Nucleus accumbens (tissue), 56 donors: ENCODE measurements at regions not wholly inside any gene's neighbourhood (a gene's known extent, or its start where the extent isn't known, plus 50 kb on each side); places are given as distances from the start of the nearest gene placed in this dataset.

Experiments used
- DNase-seq, 56 donors: peaks; one replicate each; lab custom pipeline; 2025; lab: John Stamatoyannopoulos, UW

DNA sequence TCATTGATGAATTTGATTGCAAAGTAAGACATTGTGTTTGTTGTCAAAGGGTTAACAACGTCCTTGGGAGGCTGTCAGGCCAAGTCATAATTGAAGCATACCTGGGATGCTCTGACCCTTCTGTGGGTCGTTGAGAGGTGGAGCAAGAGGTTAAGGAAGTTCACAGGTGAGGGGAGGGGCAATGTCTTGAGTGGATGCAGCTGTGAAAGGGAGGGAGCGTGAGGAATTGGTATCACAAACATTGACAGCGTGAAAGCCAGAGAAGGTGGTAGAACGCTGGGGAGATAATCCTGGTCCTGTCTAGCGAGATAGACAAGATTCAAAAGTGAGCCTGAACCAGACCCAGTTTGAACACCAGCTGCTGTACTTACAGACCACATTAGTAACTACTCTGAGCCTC, 79.4 kb downstream of the HES1 start:
- DNase-seq: no peak

DNA sequence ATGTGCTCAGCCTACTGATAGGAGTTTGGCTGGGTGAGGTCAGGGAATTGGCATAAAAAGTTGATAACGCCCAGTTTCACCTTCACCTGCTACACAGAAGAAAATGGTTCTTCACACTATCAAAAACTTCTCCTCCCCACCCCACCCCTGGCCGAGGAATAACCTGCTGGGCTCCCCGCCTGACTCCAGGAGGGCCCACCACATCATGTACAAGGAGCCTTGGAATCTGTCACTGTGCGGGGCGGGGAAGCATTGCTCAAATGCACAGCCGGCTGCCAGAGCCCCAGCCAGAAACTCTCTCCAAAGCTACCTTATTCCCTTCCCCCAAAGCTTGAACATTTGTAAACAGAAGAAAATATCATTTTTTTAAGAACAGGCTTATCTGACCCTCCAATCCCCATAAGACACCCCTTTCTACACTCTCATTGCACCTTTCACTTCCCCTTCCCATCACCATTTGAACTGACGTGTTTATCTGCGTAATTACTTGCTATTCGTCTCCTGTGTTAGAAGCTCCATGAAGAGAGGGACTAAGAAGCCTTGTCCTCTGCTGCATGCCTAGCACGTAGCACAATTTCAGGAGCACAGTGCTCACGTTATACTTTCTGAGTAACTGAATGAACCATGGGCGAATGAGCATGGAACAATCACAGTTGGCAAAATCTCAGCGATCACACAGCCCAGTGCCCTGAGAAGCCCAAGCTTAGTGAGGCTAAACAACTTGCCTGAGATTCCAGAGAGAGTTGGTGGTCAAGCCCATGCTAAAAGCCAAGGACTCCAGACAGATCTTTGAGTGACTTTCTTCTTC, 82.9 kb downstream of the HES1 start:
- no peak for DNase-seq

DNA sequence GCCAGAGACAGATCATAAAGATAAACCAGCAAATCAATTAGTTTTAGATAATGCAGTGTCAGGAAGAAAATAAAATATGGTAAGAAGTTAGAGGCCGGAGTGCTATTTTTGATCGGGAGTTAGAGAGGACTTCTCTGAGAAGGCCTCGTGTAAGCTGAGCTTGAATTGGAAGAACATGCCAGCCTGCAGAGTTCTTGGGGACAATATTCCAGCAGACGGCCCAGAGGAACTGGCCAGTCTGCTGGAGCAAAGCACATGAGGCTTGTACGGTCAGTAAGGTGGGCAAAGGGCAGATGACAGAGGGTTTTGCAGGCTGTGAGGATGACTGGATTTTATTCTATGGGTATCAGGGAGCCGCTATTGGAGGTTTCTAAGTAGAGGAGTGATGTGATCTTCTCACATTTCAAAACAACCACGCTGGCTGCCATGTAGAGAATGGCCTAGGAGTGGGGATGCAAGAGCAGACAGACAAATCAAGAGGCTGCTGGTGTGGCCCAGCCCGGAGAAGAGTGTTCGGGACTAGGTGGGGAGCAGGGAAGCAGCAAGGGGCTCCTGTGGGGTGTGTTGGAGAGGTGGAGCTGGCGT, 84.0 kb downstream of the HES1 start:
- DNase-seq: no peak

DNA sequence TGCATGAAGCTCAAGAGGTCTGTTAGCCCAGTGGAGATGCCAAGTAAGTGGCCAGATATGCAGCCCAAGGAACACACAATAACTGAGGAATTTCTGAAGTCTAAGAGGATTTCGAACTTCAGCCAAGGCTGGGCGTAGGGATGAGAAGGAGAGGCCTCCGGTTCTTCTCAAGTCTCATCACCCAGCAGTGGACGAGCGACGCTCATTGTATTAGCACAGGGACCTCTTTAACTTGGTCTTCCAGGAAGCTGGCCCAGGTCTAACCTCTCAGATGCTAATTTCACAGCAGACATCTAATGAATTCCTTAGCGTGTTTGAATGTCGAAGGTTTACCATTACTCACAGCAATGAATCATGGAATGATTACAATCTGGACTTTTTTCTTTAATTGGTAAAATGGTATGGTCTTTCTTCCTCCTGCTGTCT, 85.0 kb downstream of the HES1 start:
- no peak for DNase-seq

DNA sequence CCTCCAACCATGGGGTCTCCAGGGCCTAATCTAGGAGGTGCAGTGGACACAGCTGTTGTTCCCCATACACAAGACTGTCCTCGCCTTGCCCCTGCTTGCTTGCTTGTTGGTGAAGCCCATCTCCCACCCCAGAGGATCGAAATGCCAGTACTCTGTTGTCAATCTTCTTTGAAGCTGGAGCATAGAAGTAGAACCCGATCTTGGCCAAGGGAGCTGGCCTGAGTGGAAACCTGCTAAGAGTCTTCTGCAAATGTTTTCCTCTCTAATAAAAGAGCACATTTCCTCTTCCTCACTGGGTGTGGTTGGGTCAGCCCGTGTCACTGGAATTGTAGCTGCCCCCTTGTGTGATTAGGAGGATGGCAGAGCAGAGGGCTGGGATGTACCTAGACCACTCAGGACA, 85.4 kb downstream of the HES1 start:
- no peak for DNase-seq

DNA sequence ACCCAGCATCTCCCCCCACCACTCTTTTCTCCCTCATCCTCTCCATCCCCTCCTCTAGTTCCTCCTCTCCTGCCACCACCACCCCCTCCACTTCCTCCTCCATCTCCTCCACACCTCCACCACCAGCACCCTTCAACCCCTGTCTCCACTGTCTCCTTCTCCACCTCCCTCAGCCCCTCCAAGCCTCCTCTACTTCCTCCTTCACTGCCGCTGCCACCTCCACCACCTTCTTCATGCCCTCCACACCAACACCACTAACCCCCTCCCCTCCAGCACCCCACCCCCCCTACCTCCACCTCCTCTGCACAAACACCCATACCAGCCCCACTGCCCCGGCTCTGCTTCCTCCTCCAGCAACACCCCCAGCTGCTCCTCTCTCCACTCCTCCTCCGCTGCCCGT, 88.0 kb downstream of the HES1 start:
- no peak for DNase-seq

DNA sequence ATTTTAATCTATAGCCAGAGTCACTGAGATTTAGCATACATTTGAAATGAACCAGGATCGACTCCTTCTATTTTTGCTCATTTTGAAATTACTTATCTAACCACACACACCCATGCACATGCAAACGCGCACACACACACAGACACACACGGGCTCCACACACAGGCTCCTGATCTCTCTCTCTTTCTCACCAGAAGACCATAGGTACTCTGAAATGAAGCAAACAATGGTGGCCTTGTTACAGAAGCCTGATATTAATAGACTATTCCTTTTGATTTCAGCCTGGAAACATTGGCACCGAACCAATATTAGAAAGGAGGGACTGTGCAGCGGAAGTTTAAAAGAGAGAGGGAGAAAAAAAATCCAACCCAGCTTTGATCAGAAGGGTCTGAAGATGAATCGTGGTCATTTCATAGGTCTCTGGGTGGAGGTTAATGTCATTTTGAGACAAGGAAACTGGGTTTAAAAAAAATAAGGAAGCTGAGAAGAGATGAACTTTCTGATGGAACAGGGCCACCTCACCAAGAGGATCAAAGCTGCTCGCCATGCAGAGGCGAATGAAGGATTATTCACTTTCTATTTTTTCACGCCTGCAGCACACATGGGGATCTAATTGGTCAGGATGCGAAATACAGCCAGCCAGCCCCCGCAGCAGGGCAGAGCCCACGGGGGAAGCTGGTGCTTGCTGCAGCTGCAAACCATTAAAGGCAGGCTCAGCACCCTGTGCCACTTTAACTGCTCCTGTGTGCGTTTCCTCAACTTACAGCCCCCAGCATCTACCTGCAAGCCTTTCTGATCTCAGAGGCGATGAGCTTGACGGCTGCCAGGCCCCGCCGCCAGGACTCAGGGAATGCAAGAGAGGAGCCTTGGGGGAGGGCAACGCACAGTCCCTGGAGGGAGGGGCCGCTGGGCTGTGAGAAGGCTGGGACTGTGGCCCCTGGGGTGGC, 88.8 kb downstream of the HES1 start:
- DNase-seq: no peak

DNA sequence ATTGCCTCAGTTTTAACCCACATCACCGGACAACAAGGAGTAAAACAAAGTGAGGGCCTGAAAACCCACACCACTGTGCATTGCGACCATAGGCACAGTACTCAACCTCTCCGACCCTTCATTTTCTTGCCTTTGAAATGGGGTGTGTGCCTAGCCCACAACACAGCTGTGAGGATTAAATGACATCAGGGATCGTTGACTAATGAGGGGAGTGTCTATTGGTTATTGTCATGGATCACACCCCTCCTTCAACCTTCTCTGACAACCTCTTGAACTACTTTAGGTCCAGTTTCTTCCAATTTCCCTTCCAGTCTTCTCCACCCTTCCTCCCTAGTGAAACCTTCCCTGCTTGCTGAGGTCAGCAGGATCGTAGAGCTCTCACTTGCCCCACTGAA, 89.5 kb downstream of the HES1 start:
- no peak for DNase-seq

DNA sequence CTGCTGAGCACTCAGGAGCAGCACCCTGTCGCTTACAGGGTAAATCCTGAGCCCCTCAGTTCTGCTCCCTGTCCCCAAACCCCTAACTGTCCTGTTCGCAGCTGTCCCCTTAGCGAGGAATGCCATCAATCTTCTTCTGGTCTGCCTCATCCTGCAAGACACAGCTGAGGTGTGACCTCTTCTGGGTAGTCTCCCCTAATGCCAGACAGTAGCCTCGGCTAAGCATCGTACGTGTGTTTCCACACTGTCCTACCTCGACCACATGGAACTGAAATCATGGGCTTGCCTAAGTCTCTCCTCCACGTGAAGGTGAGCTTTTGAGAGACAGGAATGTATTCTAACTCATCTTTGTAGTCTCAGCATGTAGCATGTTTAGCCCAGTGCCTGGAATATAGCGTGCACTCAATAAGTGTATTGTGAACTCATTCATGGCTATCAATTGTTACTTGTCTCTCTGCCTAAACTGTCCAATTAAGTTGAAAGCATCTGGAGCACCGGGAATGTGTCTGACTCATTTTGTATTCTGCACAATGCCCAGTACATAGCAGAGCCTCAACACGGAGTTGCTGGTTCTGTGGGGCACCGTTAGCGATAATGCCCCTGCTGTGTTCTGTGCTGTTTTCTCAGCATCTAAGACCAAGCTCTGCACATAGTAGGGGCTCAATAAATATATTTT, 90.2 kb downstream of the HES1 start:
- peak in 1 of 56 donors; percentile 14 for DNase-seq

DNA sequence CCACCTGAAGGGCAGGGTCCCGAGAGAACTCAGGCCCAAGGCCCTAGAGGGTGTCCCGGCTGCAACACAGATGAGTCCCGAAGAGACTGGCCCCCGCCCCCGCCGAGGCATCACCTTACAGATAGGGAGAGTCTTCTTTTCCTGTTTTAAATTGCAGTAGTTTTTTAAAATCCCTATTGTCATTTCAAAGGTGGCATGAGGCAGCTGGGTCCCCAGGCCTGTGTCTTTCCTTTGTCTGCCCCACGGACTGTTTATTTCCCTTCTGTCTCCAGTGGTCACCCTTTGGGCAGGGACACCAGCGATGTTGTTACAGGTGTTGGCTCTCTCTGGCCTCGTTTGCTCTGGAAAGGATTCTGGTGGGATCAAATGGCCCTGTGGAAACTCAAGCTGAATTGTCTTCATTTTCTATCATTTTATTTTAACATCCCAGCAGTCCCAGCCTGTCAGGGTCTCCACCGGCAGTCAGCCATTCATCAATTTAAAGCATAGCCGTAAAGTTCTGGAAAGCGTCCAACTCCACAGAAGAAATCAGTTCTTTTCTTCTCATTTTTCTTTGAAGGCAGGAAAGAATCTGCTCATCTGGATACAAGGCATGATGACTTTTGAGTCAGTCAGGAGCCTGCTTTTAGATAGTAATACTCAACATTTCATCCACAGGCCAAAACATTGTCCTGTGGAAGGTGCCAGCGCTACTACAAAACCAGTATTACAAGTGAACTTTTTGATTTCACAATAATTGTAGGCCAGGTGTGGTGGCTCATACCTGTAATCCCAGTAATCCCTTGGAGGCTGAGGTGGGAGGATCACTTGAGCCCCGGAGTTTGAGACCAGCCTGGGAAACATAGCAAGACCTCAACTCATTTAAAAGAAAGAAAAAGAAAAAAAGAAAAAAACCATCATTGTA, 96.2 kb downstream of the HES1 start:
- DNase-seq: no peak

DNA sequence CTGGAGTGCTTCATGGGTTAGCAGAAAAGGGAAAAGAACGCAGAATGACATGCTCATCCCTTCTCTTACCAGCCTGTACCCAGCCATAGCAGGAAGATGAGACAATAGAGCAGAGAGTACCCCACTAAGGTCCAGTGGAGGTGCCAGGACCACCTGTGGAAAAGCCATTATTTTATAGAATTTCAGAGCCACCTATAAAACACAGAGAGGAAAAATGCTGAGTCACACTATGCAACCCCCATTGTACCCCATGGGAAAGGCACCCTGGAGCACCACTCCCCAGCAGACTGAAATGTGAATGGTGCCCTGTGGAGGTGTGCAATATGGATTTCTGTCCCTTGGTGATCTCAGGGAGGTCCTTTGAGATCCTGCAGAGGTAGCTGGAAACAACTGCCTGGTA, 97.2 kb downstream of the HES1 start:
- DNase-seq: no peak

DNA sequence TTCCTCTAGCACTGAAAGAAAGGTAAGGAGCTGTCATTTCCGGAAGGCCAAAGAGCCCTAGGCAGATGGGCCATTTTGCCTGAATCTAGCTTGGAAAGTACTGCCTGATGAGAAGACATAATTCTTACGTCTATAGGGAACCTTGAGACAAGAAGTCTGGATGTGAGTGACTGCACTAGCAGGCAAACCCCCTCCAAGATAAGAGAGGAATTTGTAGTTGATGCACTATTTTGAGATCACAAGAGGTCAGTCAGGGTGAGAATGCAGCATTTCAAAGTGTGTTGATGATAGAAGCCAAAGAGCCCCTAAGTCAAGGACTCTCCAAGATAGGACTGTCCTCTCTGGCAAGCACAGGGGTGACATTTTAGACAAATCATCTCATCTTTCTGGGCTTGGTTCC, 99.2 kb downstream of the HES1 start:
- no peak for DNase-seq

DNA sequence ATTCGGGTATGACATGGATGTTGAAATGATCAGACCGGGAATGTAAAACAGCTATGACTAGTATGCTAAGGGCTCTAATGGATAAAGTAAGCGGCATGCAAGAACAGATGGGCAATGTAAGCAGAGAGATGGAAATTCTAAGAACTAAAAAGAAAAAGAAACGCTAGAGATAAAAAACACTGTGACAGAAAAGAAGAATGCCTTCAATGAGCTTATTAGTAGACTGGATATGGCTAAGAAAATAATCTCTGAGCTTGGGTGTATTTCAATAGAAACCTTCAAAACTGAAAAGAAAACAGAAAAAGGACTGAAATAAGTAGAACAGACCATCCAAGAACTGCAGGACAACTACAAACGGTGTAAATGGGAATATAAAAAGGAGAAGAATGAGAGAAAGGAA, 101.2 kb downstream of the HES1 start:
- DNase-seq: no peak

DNA sequence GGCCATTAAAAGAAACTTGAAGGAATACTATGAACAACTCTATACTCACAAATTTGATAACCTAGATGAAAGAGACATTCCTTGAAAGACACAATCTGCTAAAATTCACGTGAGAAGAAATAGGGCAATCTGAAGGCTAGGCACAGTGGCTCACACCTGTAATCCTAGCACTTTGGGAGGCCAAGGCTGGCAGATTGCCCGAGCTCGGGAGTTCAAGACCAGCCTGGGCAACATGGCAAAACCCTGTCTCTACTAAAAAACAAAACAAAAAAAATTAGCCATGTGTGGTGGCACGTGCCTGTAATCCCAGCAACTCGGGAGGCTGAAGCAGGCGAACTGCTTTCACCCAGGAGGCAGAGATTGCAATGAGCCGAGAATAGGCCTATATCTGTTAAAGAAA, 104.8 kb downstream of the HES1 start:
- no peak for DNase-seq

DNA sequence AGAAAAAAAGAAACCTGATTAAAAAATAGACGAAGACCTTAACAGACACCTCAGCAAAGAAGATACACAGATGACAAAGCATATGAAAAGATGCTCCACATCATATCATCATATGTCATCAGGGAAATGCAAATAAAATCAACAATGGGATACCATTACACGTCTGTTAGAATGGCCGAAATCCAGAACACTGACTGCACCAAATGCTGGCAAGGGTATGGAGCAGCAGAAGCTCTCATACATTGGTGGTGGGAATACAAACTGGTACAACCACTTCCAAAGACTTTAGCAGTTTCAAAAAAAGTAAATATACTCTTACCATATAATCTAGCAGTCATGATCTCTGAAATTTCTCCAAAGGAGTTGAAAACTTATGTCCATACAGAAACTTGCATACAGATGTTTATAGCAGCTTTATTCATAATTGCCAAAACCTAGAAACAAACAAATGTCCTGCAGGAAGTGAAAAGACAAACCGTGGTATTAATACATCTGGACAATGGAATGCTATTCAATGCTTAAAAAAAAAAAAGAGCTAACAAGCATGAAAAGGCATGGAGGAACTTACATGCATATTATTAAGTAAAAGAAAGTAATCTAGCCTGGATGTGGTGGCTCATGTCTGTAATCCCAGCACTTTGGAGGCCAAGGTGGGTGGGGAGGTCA, 107.4 kb downstream of the HES1 start:
- DNase-seq: no peak

DNA sequence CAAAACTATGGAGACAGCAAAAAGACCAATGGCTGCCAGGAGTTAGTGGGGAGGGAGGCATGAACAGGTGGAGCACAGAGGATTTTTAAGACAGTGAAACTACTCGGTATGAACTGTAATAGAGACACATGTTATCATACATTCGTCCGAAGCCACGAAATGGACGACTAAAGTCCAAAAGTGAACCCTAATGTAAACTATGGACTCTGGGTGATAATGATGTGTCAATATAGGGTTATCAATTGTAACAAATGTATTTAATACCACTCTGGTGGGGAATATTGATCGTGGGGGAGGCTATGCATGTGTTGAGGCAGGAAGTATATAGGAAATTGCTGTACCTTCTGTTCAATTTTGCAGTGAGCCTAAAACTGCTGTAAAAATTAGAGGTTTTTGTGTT, 107.0 kb downstream of the CPN2 start:
- no peak for DNase-seq

DNA sequence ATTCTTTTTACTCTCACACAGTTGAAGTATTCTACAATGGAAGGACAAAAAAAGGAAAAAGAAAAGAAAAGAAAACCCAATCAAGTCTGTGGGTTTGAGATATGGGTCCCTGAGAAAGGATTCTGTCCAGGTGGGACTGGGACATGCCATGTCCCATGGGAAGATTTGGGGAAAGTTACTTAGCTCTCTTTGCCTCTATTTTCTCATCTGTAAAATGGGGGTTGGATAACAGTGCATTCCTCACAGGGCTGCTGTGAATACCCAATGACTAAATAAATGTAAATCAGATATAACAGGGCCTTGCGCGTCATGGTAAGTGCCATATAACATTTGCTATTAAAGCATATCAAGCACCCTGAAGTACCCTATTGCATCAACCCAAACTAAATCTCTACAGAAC, 105.7 kb downstream of the CPN2 start:
- no peak for DNase-seq

DNA sequence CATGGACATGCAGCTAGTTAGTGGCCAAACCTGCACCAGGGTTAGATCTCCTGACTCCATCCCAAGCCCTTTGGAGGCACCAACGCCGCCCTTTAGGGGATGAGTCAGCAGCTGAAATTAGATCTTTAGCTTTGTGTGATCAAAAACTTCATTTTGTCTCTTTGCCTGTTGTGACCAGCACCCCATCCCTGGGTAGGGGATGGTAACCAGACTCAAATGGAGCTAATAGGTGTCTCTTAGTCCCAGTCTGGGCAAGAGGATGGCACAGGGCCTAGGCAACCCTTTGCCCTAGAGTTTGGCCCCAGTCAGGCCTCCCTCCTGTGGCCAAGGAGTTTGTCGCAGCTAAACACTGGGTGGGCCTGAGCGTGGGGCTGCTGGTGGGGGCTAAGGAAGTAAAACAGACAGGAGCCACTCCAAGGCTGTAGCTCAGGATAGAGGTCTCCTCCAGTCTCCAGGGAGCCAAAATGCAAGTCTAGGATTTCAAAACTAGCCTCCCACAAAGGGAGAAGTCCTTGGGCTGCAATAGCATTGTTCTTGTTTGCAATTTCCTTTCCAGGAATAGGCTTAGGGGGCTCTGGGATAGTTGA, 105.1 kb downstream of the CPN2 start:
- DNase-seq: no peak
